ENCODE measurements at regions not wholly inside any gene's neighbourhood (a gene's known extent, or its start where the extent isn't known, plus 50 kb on each side); places are given as distances from the start of the nearest gene placed in this dataset.

- Histone ChIP-seq H4K20me1 (replicated peaks; ENCODE audit: control insufficient read depth, insufficient read depth, low read length) (no peaks in the 10 kb centered on the region), H3K79me2 (ENCODE audit: control insufficient read depth, insufficient read depth, low read length) (no peaks in the 10 kb centered on the region), H3K4me1 (replicated peaks in 1 of 2; ENCODE audit: control insufficient read depth in 2 of 2, insufficient read depth in 2 of 2, low read length in 2 of 2) (no peaks in the 10 kb centered on the region), H3K9me3 (replicated peaks; ENCODE audit: control insufficient read depth, insufficient read depth, low read depth, low read length) (no peaks in the 10 kb centered on the region), H3K36me3 (ENCODE audit: control insufficient read depth, insufficient read depth, low read length) (no peaks in the 10 kb centered on the region), H3K9ac (ENCODE audit: insufficient read depth in 1 of 2, low read depth in 2 of 2, low read length in 2 of 2) (no peak overlapping the region), H2AFZ (ENCODE audit: low read depth, low read length) (no peak overlapping the region), H3K9me1 (ENCODE audit: control insufficient read depth, insufficient read depth, low read length) (no peaks in the 10 kb centered on the region), H3K4me2 (ENCODE audit: insufficient read depth, low read length) (no peak overlapping the region), H3K4me3 (no peak overlapping the region), H3K27ac (ENCODE audit: extremely low read depth, low read depth, low read length) (no peak overlapping the region), H3K27me3 (ENCODE audit: control insufficient read depth in 2 of 2, insufficient read depth in 2 of 2, low read length in 2 of 2) (no peaks in the 10 kb centered on the region)
- ChIA-PET POLR2A (no interaction called here), CTCF (ENCODE audit: low intra/inter-chr PET ratio) (no interaction called here)
- no peak for TF ChIP-seq POLR2A (conservative IDR thresholded peaks at IDR 0.05)
- TF ChIP-seq, protein P1, sequence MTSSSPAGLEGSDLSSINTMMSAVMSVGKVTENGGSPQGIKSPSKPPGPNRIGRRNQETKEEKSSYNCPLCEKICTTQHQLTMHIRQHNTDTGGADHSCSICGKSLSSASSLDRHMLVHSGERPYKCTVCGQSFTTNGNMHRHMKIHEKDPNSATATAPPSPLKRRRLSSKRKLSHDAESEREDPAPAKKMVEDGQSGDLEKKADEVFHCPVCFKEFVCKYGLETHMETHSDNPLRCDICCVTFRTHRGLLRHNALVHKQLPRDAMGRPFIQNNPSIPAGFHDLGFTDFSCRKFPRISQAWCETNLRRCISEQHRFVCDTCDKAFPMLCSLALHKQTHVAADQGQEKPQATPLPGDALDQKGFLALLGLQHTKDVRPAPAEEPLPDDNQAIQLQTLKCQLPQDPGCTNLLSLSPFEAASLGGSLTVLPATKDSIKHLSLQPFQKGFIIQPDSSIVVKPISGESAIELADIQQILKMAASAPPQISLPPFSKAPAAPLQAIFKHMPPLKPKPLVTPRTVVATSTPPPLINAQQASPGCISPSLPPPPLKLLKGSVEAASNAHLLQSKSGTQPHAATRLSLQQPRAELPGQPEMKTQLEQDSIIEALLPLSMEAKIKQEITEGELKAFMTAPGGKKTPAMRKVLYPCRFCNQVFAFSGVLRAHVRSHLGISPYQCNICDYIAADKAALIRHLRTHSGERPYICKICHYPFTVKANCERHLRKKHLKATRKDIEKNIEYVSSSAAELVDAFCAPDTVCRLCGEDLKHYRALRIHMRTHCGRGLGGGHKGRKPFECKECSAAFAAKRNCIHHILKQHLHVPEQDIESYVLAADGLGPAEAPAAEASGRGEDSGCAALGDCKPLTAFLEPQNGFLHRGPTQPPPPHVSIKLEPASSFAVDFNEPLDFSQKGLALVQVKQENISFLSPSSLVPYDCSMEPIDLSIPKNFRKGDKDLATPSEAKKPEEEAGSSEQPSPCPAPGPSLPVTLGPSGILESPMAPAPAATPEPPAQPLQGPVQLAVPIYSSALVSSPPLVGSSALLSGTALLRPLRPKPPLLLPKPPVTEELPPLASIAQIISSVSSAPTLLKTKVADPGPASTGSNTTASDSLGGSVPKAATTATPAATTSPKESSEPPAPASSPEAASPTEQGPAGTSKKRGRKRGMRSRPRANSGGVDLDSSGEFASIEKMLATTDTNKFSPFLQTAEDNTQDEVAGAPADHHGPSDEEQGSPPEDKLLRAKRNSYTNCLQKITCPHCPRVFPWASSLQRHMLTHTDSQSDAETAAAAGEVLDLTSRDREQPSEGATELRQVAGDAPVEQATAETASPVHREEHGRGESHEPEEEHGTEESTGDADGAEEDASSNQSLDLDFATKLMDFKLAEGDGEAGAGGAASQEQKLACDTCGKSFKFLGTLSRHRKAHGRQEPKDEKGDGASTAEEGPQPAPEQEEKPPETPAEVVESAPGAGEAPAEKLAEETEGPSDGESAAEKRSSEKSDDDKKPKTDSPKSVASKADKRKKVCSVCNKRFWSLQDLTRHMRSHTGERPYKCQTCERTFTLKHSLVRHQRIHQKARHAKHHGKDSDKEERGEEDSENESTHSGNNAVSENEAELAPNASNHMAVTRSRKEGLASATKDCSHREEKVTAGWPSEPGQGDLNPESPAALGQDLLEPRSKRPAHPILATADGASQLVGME (CRISPR knock-in tag; IDR thresholded peaks at IDR 0.05): no peak
- no peak for DNase-seq (ENCODE audit: extremely low read depth in 1 of 4, low spot score in 3 of 4)
- FAIRE-seq: no peak
- no TSS peak for BruUV-seq (replicated peaks)
- 0% methylated on average over 1 of the region's 1 CpG for WGBS (ENCODE audit: insufficient coverage, low coverage, missing lambda C conversion rate)
- in situ Hi-C loops (cut with MboI): no loop called here
- intact Hi-C loops (cut with micrococcal nuclease): no loop called here
- no peak for ATAC-seq
Observed at GRCh38 chr21:18819507-18819906, 415.9 kb upstream of the TMPRSS15 start.

Measured in K562 (cell line).